ENCODE measurements at regions not wholly inside any gene's neighbourhood (a gene's known extent, or its start where the extent isn't known, plus 50 kb on each side); places are given as distances from the start of the nearest gene placed in this dataset.
"Not testable (repeated sequence)": the region's sequence is repeated elsewhere in the genome, so short reads cannot be mapped to it uniquely, and the experiment has no call there.

DNA sequence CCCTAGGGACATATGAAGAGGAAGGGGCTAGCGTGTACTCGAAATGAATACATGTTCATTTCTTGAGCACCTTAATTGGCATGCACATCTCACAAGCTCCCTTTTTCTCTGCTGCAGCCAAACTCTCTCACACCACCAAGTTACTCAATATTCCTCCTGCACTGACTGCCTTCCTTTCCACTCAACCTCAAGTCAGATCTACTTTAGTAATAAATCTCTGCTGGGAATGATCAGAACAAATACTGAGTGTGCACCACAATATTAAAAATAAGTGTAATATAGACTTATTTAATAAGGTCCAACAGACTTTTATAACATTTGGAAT lies 995.8 kb upstream of the WWC1 start:
- intact Hi-C loops (cut with DNase I; ENCODE audit: low total_unique reads), result no loop called here
- WGBS, 5 donors, result 82 to 95% (median 86%) methylated on average over 2 of the region's 2 CpGs
- Histone ChIP-seq H3K27ac (no peak overlapping the region), H3K27me3 (replicated peaks in 1 of 7) (no peaks in the 10 kb centered on the region), H3K36me3 (no peaks in the 10 kb centered on the region), H3K4me1 (no peaks in the 10 kb centered on the region), H3K9me3 (no peaks in the 10 kb centered on the region), H3K4me3 (no peak overlapping the region)
- no peak for DNase-seq
- TF ChIP-seq CTCF (IDR thresholded peaks at IDR 0.05 in 8 of 11, conservative IDR thresholded peaks at IDR 0.05 in 3 of 11) (no peak), POLR2AphosphoS5 (IDR thresholded peaks at IDR 0.05) (no peak), POLR2A (IDR thresholded peaks at IDR 0.05) (no peak)

DNA sequence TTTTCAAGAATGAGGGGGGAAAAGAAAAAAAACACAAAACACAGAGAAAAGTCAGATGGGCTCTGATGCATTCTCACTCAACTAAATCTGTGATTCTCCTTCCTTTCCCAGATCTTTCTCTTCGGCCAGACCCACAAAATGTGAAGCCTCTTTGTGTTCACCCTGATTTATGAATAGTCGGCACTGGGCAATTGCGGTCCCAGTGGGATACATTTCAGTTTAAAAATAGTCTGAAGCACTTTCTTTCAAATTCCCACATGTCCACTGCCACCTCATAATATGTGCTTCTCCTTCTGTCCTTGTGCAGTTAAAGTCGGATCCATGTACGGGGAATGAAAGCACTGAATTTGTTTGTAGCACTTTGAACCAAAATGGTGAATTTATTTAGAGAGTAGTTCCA lies 995.4 kb upstream of the WWC1 start:
- TF ChIP-seq POLR2AphosphoS5 (IDR thresholded peaks at IDR 0.05) (no peak), CTCF (IDR thresholded peaks at IDR 0.05 in 8 of 11, conservative IDR thresholded peaks at IDR 0.05 in 3 of 11) (no peak), POLR2A (IDR thresholded peaks at IDR 0.05) (no peak)
- H3K9me3 ChIP-seq, result no peaks in the 10 kb centered on the region
- no peak for DNase-seq
- H3K4me1 ChIP-seq, result no peaks in the 10 kb centered on the region
- intact Hi-C loops (cut with DNase I; ENCODE audit: low total_unique reads), result no loop called here
- H3K27me3 ChIP-seq (replicated peaks in 1 of 7), result no peaks in the 10 kb centered on the region
- 35 to 64% (median 51%) methylated on average over 5 of the region's 5 CpGs for WGBS, 5 donors
- H3K27ac ChIP-seq, result no peak overlapping the region
- H3K4me3 ChIP-seq, result no peak overlapping the region
- no peaks in the 10 kb centered on the region for H3K36me3 ChIP-seq

DNA sequence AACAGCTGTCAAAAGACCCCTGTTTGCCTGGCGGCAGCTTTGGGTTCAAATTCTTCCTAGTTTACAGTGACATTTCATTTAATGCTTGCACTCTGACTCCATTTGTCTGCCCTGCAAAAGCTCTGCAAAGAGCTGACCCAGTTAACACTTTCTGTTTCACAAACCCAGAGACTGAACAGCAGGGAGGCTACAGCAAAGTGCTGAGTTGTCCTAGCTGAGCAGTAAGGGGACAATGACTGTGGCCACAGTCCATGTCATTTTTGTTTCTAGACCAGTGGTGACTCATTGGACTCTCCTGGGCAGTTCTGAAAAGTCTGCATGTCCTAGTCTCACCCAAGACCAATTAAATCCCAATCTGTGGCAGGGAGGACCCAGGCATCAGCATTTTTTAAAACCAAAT lies 994.8 kb upstream of the WWC1 start:
- Histone ChIP-seq H3K36me3 (no peaks in the 10 kb centered on the region), H3K4me1 (no peaks in the 10 kb centered on the region), H3K9me3 (no peaks in the 10 kb centered on the region), H3K4me3 (no peak overlapping the region), H3K27ac (no peak overlapping the region), H3K27me3 (replicated peaks in 1 of 7) (no peaks in the 10 kb centered on the region)
- intact Hi-C loops (cut with DNase I; ENCODE audit: low total_unique reads), result no loop called here
- no peak for TF ChIP-seq CTCF (IDR thresholded peaks at IDR 0.05 in 8 of 11, conservative IDR thresholded peaks at IDR 0.05 in 3 of 11)
- no peak for TF ChIP-seq POLR2A (IDR thresholded peaks at IDR 0.05)
- TF ChIP-seq POLR2AphosphoS5 (IDR thresholded peaks at IDR 0.05), result no peak
- no peak for DNase-seq
- WGBS, 5 donors, result 25 to 87% (median 76%) methylated on average over 1 of the region's 1 CpG

- H3K36me3 ChIP-seq; intact Hi-C loops (cut with DNase I; ENCODE audit: low total_unique reads); H3K27me3 ChIP-seq (replicated peaks in 1 of 7); DNase-seq; H3K4me3 ChIP-seq; H3K9me3 ChIP-seq; H3K4me1 ChIP-seq; H3K27ac ChIP-seq: not testable (repeated sequence)
- WGBS, 5 donors, result 78 to 91% (median 82%) methylated on average over 7 of the region's 7 CpGs
These were observed 991.6 kb upstream of the WWC1 start for GRCh38 chr5:167299861-167300260.

GRCh38 chr5:167303582-167303981 lies 987.9 kb upstream of the WWC1 start:
- no peak for DNase-seq
- no peak for TF ChIP-seq POLR2A (IDR thresholded peaks at IDR 0.05)
- no peak for TF ChIP-seq CTCF (IDR thresholded peaks at IDR 0.05 in 8 of 11, conservative IDR thresholded peaks at IDR 0.05 in 3 of 11)
- no peak for TF ChIP-seq POLR2AphosphoS5 (IDR thresholded peaks at IDR 0.05)
- Histone ChIP-seq H3K27ac (no peak overlapping the region), H3K36me3 (no peaks in the 10 kb centered on the region), H3K4me3 (no peak overlapping the region), H3K4me1 (no peaks in the 10 kb centered on the region), H3K27me3 (replicated peaks in 1 of 7) (no peaks in the 10 kb centered on the region), H3K9me3 (no peaks in the 10 kb centered on the region)
- WGBS, 5 donors, result 70 to 86% (median 85%) methylated on average over 3 of the region's 3 CpGs
- intact Hi-C loops (cut with DNase I; ENCODE audit: low total_unique reads), result no loop called here
